CD14-positive monocyte (primary cell): ENCODE measurements at regions not wholly inside any gene's neighbourhood (a gene's known extent, or its start where the extent isn't known, plus 50 kb on each side); places are given as distances from the start of the nearest gene placed in this dataset.

Experiments used
- DNase-seq, 3 donors: peaks; one replicate each; pipeline ENCODE4 v3.0.0-alpha.2; 2011 to 2022
- H2AFZ ChIP-seq: 2 replicates; pipeline ENCODE4 v1.6.0; 2012; ENCODE audit warnings: mild to moderate bottlenecking, low read depth, low read length, inconsistent platforms; ENCODE audit not compliant: insufficient read depth, poor library complexity, severe bottlenecking
- H3K27ac ChIP-seq, 2 donors: 1 replicate in 1 of 2; 2 replicates in 1 of 2; pipeline ENCODE4 v1.5.1; 2012 to 2013; ENCODE audit warnings: low read length in 2 of 2, control low read depth in 1 of 2, inconsistent platforms in 1 of 2, low read depth in 1 of 2, mild to moderate bottlenecking in 1 of 2
- H3K27me3 ChIP-seq, 2 donors: one replicate each; pipeline versions ENCODE4 v1.6.0 to v1.6.1; 2011 to 2013; ENCODE audit warnings: low read length in 2 of 2; ENCODE audit not compliant: control insufficient read depth in 2 of 2, insufficient read depth in 2 of 2
- H3K36me3 ChIP-seq, 2 donors: replicated peaks in 1 of 2; 1 replicate in 1 of 2; 2 replicates in 1 of 2; pipeline versions ENCODE4 v1.5.1 to v1.6.1; 2012 to 2013; ENCODE audit warnings: low read length in 2 of 2, control low read depth in 1 of 2, inconsistent platforms in 1 of 2, mild to moderate bottlenecking in 1 of 2; ENCODE audit not compliant: insufficient read depth in 2 of 2, control insufficient read depth in 1 of 2
- H3K4me1 ChIP-seq, 2 donors: 1 replicate in 1 of 2; 2 replicates in 1 of 2; pipeline versions ENCODE4 v1.5.1 to v1.6.1; 2012 to 2013; ENCODE audit warnings: low read length in 2 of 2, control low read depth in 1 of 2, inconsistent platforms in 1 of 2, mild to moderate bottlenecking in 1 of 2, moderate library complexity in 1 of 2; ENCODE audit not compliant: insufficient read depth in 2 of 2, control insufficient read depth in 1 of 2
- H3K4me2 ChIP-seq: replicated peaks from 2 replicates; pipeline ENCODE3; 2012; ENCODE audit warnings: low read length, moderate library complexity, mild to moderate bottlenecking; ENCODE audit not compliant: poor library complexity, severe bottlenecking; ENCODE audit errors: extremely low read depth
- H3K4me3 ChIP-seq, 3 experiments: fragments of 200-600 bp in 1 of 3; sonication (generic) in 1 of 3; replicated peaks in 1 of 3; 1 replicate in 2 of 3; 2 replicates in 1 of 3; pipeline ENCODE4 v1.5.1; 2011 to 2013; ENCODE audit warnings: low read length in 3 of 3, mild to moderate bottlenecking in 3 of 3, control low read depth in 2 of 3, low read depth in 2 of 3, inconsistent platforms in 1 of 3, moderate library complexity in 1 of 3
- H3K79me2 ChIP-seq: 2 replicates; pipeline ENCODE4 v1.6.0; 2012; ENCODE audit warnings: mild to moderate bottlenecking, control low read depth, inconsistent platforms, low read length, moderate library complexity; ENCODE audit not compliant: insufficient read depth
- H3K9ac ChIP-seq: 2 replicates; pipeline ENCODE4 v1.6.0; 2017; ENCODE audit warnings: low read length, mild to moderate bottlenecking; ENCODE audit not compliant: insufficient read depth, poor library complexity, severe bottlenecking
- H3K9me3 ChIP-seq, 2 donors: replicated peaks in 1 of 2; 1 replicate in 1 of 2; 2 replicates in 1 of 2; pipeline versions ENCODE4 v1.5.1 to v1.6.1; 2012 to 2013; ENCODE audit warnings: low read length in 2 of 2, control low read depth in 1 of 2; ENCODE audit not compliant: control insufficient read depth in 1 of 2, insufficient read depth in 1 of 2
- H4K20me1 ChIP-seq: 2 replicates; pipeline ENCODE4 v1.6.0; 2012; ENCODE audit warnings: mild to moderate bottlenecking, low read length, control low read depth, moderate library complexity; ENCODE audit not compliant: insufficient read depth
- H3K27ac Mint-ChIP-seq, 7 donors: one replicate each; pipeline ENCODE4 v1.8.0; 2020; ENCODE audit warnings: mild to moderate bottlenecking in 7 of 7, mixed read lengths in 7 of 7, moderate library complexity in 6 of 7, inconsistent platforms in 2 of 7
- H3K27me3 Mint-ChIP-seq, 3 donors: one replicate each; pipeline ENCODE4 v1.8.0; 2021 to 2022; ENCODE audit warnings: low read depth in 3 of 3, mild to moderate bottlenecking in 3 of 3, mixed read lengths in 3 of 3, moderate library complexity in 3 of 3, inconsistent platforms in 1 of 3
- H3K36me3 Mint-ChIP-seq, 2 donors: one replicate each; pipeline ENCODE4 v1.8.0; 2020; ENCODE audit warnings: mixed read lengths in 2 of 2, inconsistent platforms in 1 of 2, mild to moderate bottlenecking in 1 of 2
- H3K4me1 Mint-ChIP-seq: one replicate; pipeline ENCODE4 v1.8.0; 2020; ENCODE audit warnings: mild to moderate bottlenecking, mixed read lengths
- H3K4me3 Mint-ChIP-seq, 2 donors: one replicate each; pipeline ENCODE4 v1.8.0; 2020; ENCODE audit warnings: mild to moderate bottlenecking in 2 of 2, mixed read lengths in 2 of 2, moderate library complexity in 1 of 2
- H3K9me3 Mint-ChIP-seq, 7 donors: one replicate each; pipeline ENCODE4 v1.8.0; 2020 to 2022; ENCODE audit warnings: mixed read lengths in 7 of 7, mild to moderate bottlenecking in 6 of 7, moderate library complexity in 6 of 7, inconsistent platforms in 2 of 7
- CTCF ChIP-seq: fragments of 200-600 bp; IDR thresholded peaks from one replicate; pipeline ENCODE4 v1.8.0; 2022; ENCODE audit warnings: antibody characterized with exemption, mild to moderate bottlenecking
- WGBS: methylation state at CpG from one replicate; pipeline ENCODE4 v1.1.5; 2013; ENCODE audit warnings: missing lambda C conversion rate; ENCODE audit not compliant: insufficient coverage; 5-methylcytosine and 5-hydroxymethylcytosine counted together
- intact Hi-C, 2 donors: fragments of 100-400 bp; cut with micrococcal nuclease; formaldehyde crosslinking; loops; one replicate each; pipeline versions ENCODE4 v1.15.0 to v1.15.1; 2023

DNA sequence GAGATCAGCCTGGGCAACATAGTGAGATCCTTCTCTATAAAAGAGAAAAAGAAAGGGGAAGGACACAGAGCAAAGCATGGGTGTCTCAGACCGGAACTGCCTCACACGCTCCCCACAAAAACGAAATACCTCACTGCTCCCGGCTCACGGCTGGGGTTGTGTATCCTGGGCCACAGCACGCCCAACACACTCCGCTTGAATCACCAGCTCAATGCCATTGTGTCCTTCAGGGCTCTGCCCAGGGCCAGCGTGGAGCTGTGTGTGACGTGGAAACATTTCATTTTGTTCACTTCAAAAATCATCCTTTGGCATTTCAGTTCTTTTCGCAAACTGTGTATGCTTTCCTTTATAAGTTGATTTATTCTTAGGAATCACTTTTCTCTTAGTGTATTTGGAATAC, 279.5 kb downstream of the IRX1 start:
- Histone ChIP-seq H3K79me2 (no peaks in the 10 kb centered on the region), H3K9me3 (peaks cover 6 to 23% of the 10 kb centered on the region in 2 donors), H3K27me3 (no peaks in the 10 kb centered on the region), H4K20me1 (no peaks in the 10 kb centered on the region), H3K4me1 (no peaks in the 10 kb centered on the region), H3K9ac (no peak overlapping the region), H3K27ac (no peak overlapping the region), H3K4me2 (no peak overlapping the region), H2AFZ (no peak overlapping the region), H3K4me3 (no peak overlapping the region), H3K36me3 (no peaks in the 10 kb centered on the region)
- Mint-ChIP-seq H3K36me3 (no peaks in the 10 kb centered on the region), H3K27ac (no peak overlapping the region), H3K9me3 (peaks cover 5 to 24% (median 13%) of the 10 kb centered on the region in 7 donors), H3K27me3 (peaks cover 0 to 3% (median 0%) of the 10 kb centered on the region in 3 donors), H3K4me1 (no peaks in the 10 kb centered on the region), H3K4me3 (no peak overlapping the region)
- WGBS = 74% methylated on average over 6 of the region's 10 CpGs
- no peak for TF ChIP-seq CTCF
- no peak for DNase-seq
- intact Hi-C loops = no loop called here

- 88% methylated on average over 1 of the region's 4 CpGs for WGBS
- H3K36me3 Mint-ChIP-seq = no peaks in the 10 kb centered on the region
These were observed 282.6 kb downstream of the IRX1 start for GRCh38 chr5:3878267-3878666.

More at GRCh38 chr5:3878267-3878666, 282.6 kb downstream of the IRX1 start:
- no peaks in the 10 kb centered on the region for H3K79me2 ChIP-seq
- H3K27ac Mint-ChIP-seq = no peak overlapping the region
- peaks cover 4 to 21% of the 10 kb centered on the region in 2 donors for H3K9me3 ChIP-seq
- H3K27ac ChIP-seq = no peak overlapping the region
- no peak overlapping the region for H2AFZ ChIP-seq
- intact Hi-C loops = no loop called here
- H3K36me3 ChIP-seq = no peaks in the 10 kb centered on the region
- H3K27me3 ChIP-seq = no peaks in the 10 kb centered on the region
- peaks cover 6 to 32% (median 8%) of the 10 kb centered on the region in 7 donors for H3K9me3 Mint-ChIP-seq
- no peak overlapping the region for H3K4me3 Mint-ChIP-seq
- no peak for DNase-seq
- no peak overlapping the region for H3K9ac ChIP-seq
- TF ChIP-seq CTCF = no peak
- no peaks in the 10 kb centered on the region for H4K20me1 ChIP-seq
- no peaks in the 10 kb centered on the region for H3K4me1 Mint-ChIP-seq
- peaks cover 0 to 2% (median 0%) of the 10 kb centered on the region in 3 donors for H3K27me3 Mint-ChIP-seq
- H3K4me1 ChIP-seq = no peaks in the 10 kb centered on the region
- no peak overlapping the region for H3K4me2 ChIP-seq
- H3K4me3 ChIP-seq = no peak overlapping the region
